ENCODE measurements at regions not wholly inside any gene's neighbourhood (a gene's known extent, or its start where the extent isn't known, plus 50 kb on each side); places are given as distances from the start of the nearest gene placed in this dataset.

GRCh38 chr10:8975535-8975934, 921.0 kb downstream of the GATA3 start:
- DNase-seq (ENCODE audit: low read depth), result no peak

- no peak for DNase-seq (ENCODE audit: low read depth)
These were observed 923.6 kb downstream of the GATA3 start for GRCh38 chr10:8978100-8978499.

- no peak for DNase-seq (ENCODE audit: low read depth)
These were observed 925.5 kb downstream of the GATA3 start for GRCh38 chr10:8979976-8980375.

- DNase-seq (ENCODE audit: low read depth), result no peak
These were observed 926.8 kb downstream of the GATA3 start for GRCh38 chr10:8981277-8981676.

GRCh38 chr10:8985651-8986050, 931.2 kb downstream of the GATA3 start:
- DNase-seq (ENCODE audit: low read depth), result no peak

- DNase-seq (ENCODE audit: low read depth), result no peak
These were observed 932.5 kb downstream of the GATA3 start for GRCh38 chr10:8986975-8987374.

GRCh38 chr10:8987712-8988111, 933.2 kb downstream of the GATA3 start:
- DNase-seq (ENCODE audit: low read depth), result no peak

GRCh38 chr10:8990280-8990987, 935.9 kb downstream of the GATA3 start:
- DNase-seq (ENCODE audit: low read depth), result no peak

GRCh38 chr10:8992009-8992408, 937.5 kb downstream of the GATA3 start:
- no peak for DNase-seq (ENCODE audit: low read depth)

GRCh38 chr10:8993864-8994263, 939.4 kb downstream of the GATA3 start:
- no peak for DNase-seq (ENCODE audit: low read depth)

- no peak for DNase-seq (ENCODE audit: low read depth)
These were observed 944.3 kb downstream of the GATA3 start for GRCh38 chr10:8998751-8999150.

GRCh38 chr10:9003122-9003521, 948.6 kb downstream of the GATA3 start:
- no peak for DNase-seq (ENCODE audit: low read depth)

GRCh38 chr10:9004736-9005135, 950.2 kb downstream of the GATA3 start:
- no peak for DNase-seq (ENCODE audit: low read depth)

- no peak for DNase-seq (ENCODE audit: low read depth)
These were observed 955.0 kb downstream of the GATA3 start for GRCh38 chr10:9009505-9009904.

- no peak for DNase-seq (ENCODE audit: low read depth)
These were observed 955.6 kb downstream of the GATA3 start for GRCh38 chr10:9010093-9010492.

- DNase-seq (ENCODE audit: low read depth), result no peak
These were observed 956.6 kb downstream of the GATA3 start for GRCh38 chr10:9010931-9011670.

- DNase-seq (ENCODE audit: low read depth), result no peak
These were observed 957.8 kb downstream of the GATA3 start for GRCh38 chr10:9012312-9012711.

GRCh38 chr10:9015005-9015404, 960.5 kb downstream of the GATA3 start:
- no peak for DNase-seq (ENCODE audit: low read depth)

- DNase-seq (ENCODE audit: low read depth), result no peak
These were observed 961.0 kb downstream of the GATA3 start for GRCh38 chr10:9015447-9015846.

GRCh38 chr10:9016930-9017329, 962.4 kb downstream of the GATA3 start:
- DNase-seq (ENCODE audit: low read depth), result no peak

GRCh38 chr10:9018195-9019173, 964.0 kb downstream of the GATA3 start:
- no peak for DNase-seq (ENCODE audit: low read depth)

GRCh38 chr10:9023206-9023605, 968.7 kb downstream of the GATA3 start:
- DNase-seq (ENCODE audit: low read depth), result no peak

All from Daoy (cell line).